Heart left ventricle (tissue), 16 donors: ENCODE measurements at regions not wholly inside any gene's neighbourhood (a gene's known extent, or its start where the extent isn't known, plus 50 kb on each side); places are given as distances from the start of the nearest gene placed in this dataset.
A peak's percentile ranks its signal among the peaks of the same experiment; 100 is the strongest.

Experiments used
- ATAC-seq, 4 donors: fragments of 200-7000 bp; cut with Tn5 transposase; one replicate each; pipeline ENCODE4 v1.9.1; 2020 to 2022; ENCODE audit warnings: moderate library complexity in 4 of 4, mild to moderate bottlenecking in 3 of 4, moderate number of reproducible peaks in 1 of 4
- DNase-seq, 5 donors: peaks; one replicate each; pipeline ENCODE4 v3.0.0-alpha.2; 2020
- H3K27ac ChIP-seq, 12 donors: fragments of 200-600 bp; sonication (generic) in 4 of 12; one replicate each; pipeline versions ENCODE4 v1.5.0 to v1.8.0; 2016 to 2022; ENCODE audit warnings: mild to moderate bottlenecking in 2 of 12
- H3K27me3 ChIP-seq, 9 donors: fragments of 200-600 bp; sonication (generic) in 2 of 9; one replicate each; pipeline versions ENCODE4 v1.5.1 to v1.8.0; 2016 to 2022; ENCODE audit warnings: mild to moderate bottlenecking in 3 of 9
- H3K36me3 ChIP-seq, 9 donors: fragments of 200-600 bp; sonication (generic) in 2 of 9; one replicate each; pipeline versions ENCODE4 v1.5.0 to v1.8.0; 2018 to 2022; ENCODE audit warnings: mild to moderate bottlenecking in 2 of 9
- H3K4me1 ChIP-seq, 12 donors: fragments of 200-600 bp; sonication (generic) in 4 of 12; one replicate each; pipeline versions ENCODE4 v1.5.0 to v1.8.0; 2016 to 2022; ENCODE audit warnings: mild to moderate bottlenecking in 3 of 12
- H3K4me3 ChIP-seq, 12 donors: fragments of 200-600 bp; sonication (generic) in 4 of 12; one replicate each; pipeline versions ENCODE4 v1.5.0 to v1.8.0; 2017 to 2022; ENCODE audit warnings: mild to moderate bottlenecking in 9 of 12, moderate library complexity in 4 of 12
- H3K9me3 ChIP-seq, 12 donors: fragments of 200-600 bp; sonication (generic) in 4 of 12; one replicate each; pipeline versions ENCODE4 v1.5.0 to v1.8.0; 2016 to 2022; ENCODE audit warnings: mild to moderate bottlenecking in 1 of 12
- POLR2A ChIP-seq, 2 donors: fragments of 450-650 bp; IDR thresholded peaks; one replicate each; pipeline ENCODE4 v1.6.1; 2017; ENCODE audit warnings: antibody characterized with exemption in 2 of 2, mild to moderate bottlenecking in 2 of 2, moderate library complexity in 2 of 2
- WGBS, 4 donors: extraction: QIAGEN DNeasy Blood & Tissue Kit in 2 of 4; methylation state at CpG; one replicate each; pipeline versions ENCODE4 v1.1.5 to v1.1.7; 2013 to 2018; 5-methylcytosine and 5-hydroxymethylcytosine counted together
- intact Hi-C, 10 donors: fragments of 100-400 bp; cut with DNase I; formaldehyde crosslinking; loops; one replicate each; pipeline versions ENCODE4 v1.11.1 to v1.14.2; 2022
- TF ChIP-seq, protein P1 (sequence below), 12 donors: fragments of 200-600 bp; sonication (generic) in 4 of 12; IDR thresholded peaks; one replicate each; pipeline versions ENCODE4 v1.5.0 to v1.8.0; 2018 to 2022; ENCODE audit warnings: antibody characterized with exemption in 12 of 12, mild to moderate bottlenecking in 5 of 12
- donor health status: ischemic (EF 13 %, LVEDD 7.1; RV severe dilation, severe dysfunction).
- donor health status: healthy with polysubstance abuse.
- donor health status: DM: no; HTN: yes; CAD: no.
- donor health status: DM: no; HTN: no; CAD: no.
- donor health status: ischemic (EF 25% LVEDD 6.9; RV normal size, moderate dysfunction).
- donor health status: ischemic (EF 25% LVEDD 5.7; RV mildly dilated, moderate dysfunction).
- donor health status: healthy.
- donor health status: DM: yes; HTN: yes; CAD: no.
- donor health status: ischemic (EF 35%, LVEDD 5.7; RV mildly dilated, moderate dysfunction).
- donor health status: nonischemic (EF 11% LVEDD 7.7; RV severe dilation, severe dysfunction).
- donor health status: DM: yes; HTN: yes; CAD: no.
- donor health status: PGD.
- donor health status: ischemic (EF 29% LVEDD 5.4; RV normal size, mild dysfunction).
- donor health status: nonischemic (EF 23%, LVEDD 6.1; RV moderate dilation, normal function).

DNA sequence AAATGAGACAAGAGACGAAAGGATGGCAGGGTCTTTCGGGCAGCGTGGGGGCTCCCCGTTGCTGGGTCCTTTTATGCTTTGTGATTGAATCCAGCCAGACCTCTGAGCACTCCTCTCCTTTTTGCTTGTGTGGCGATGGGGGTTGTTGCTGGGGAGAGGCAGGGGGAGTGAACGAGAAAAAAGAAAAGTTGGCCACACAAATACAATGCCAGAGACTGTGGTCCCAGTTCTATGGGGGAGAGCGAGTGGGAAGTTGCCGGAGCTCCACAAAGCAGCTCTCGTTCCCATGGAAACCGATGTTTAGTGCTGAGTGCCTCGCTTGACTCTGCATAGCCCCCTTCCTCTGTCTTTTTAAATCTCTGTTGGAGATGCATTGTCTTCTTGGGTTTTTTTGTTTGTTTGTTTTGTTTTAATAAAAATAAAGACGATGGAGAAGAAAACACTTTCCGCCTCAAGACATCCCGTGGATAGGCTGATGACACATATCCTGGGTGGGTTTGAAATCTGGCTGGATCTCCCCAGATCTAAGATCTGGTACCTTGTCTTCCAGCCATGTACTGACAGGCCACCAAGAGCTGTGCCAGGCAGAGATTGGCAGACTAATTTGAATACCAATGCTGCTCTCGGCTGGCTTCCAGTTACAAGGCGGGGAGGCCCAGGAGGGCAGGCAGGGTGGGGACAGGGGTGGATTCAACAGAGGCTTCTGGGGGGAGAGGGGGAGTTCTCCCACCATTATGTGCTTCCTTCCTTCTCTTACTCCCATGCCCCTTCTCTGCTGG, 529.3 kb downstream of the QKI start:
- intact Hi-C loops = loop anchor here in 3 of 10 donors (5.0 to 10.0 kb wide), 4 partner anchors 181 to 361 kb away; no protein-coding TSS in a partner anchor
- Histone ChIP-seq H3K4me1 (peaks cover 8 to 39% (median 27%) of the 10 kb centered on the region in 12 donors), H3K4me3 (peak overlapping the region in 1 of 12 donors; percentile 32), H3K36me3 (no peaks in the 10 kb centered on the region), H3K27ac (peak overlapping the region in 10 of 12 donors; percentile 12 to 71 (median 42)), H3K27me3 (no peaks in the 10 kb centered on the region), H3K9me3 (no peaks in the 10 kb centered on the region)
- TF ChIP-seq POLR2A (IDR thresholded peaks at IDR 0.05) = no peak
- TF ChIP-seq, protein P1, sequence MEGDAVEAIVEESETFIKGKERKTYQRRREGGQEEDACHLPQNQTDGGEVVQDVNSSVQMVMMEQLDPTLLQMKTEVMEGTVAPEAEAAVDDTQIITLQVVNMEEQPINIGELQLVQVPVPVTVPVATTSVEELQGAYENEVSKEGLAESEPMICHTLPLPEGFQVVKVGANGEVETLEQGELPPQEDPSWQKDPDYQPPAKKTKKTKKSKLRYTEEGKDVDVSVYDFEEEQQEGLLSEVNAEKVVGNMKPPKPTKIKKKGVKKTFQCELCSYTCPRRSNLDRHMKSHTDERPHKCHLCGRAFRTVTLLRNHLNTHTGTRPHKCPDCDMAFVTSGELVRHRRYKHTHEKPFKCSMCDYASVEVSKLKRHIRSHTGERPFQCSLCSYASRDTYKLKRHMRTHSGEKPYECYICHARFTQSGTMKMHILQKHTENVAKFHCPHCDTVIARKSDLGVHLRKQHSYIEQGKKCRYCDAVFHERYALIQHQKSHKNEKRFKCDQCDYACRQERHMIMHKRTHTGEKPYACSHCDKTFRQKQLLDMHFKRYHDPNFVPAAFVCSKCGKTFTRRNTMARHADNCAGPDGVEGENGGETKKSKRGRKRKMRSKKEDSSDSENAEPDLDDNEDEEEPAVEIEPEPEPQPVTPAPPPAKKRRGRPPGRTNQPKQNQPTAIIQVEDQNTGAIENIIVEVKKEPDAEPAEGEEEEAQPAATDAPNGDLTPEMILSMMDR (IDR thresholded peaks at IDR 0.05) = no peak
- DNase-seq (peak in 4 of 5 donors; percentile 55 to 72 (median 65)), ATAC-seq (peak; percentile 71 to 80 (median 74))
- 31 to 49% (median 46%) methylated on average over 16 of the region's 16 CpGs for WGBS, 4 donors

DNA sequence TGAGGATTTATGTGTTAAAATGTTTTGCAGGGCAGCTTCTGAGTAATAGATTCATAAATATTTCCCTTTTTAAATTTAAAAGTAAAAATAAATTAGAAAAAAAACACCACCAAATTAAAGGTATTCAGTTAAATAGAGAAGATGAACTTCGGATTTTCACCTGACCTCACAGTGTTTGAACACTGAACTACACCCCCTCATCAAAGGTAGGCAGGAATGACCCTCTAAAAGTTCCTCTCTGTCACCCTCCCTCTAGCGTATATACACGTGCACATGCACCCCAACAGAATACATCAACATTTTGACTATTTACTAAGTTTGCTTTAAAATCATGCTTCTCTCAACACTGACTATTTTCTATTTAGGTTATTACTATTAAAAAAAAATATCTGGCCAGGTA, 528.3 kb downstream of the QKI start:
- WGBS, 4 donors = 88 to 90% (median 89%) methylated on average over 3 of the region's 3 CpGs
- Histone ChIP-seq H3K27ac (no peak overlapping the region), H3K4me1 (peaks cover 8 to 44% (median 29%) of the 10 kb centered on the region in 12 donors), H3K9me3 (no peaks in the 10 kb centered on the region), H3K36me3 (no peaks in the 10 kb centered on the region), H3K27me3 (no peaks in the 10 kb centered on the region), H3K4me3 (no peak overlapping the region)
- intact Hi-C loops = loop anchor here in 3 of 10 donors (5.0 to 10.0 kb wide), 4 partner anchors 180 to 360 kb away; no protein-coding TSS in a partner anchor
- TF ChIP-seq POLR2A (IDR thresholded peaks at IDR 0.05) = no peak
- TF ChIP-seq, protein P1 (IDR thresholded peaks at IDR 0.05) = no peak
- DNase-seq = no peak
- no peak for ATAC-seq

DNA sequence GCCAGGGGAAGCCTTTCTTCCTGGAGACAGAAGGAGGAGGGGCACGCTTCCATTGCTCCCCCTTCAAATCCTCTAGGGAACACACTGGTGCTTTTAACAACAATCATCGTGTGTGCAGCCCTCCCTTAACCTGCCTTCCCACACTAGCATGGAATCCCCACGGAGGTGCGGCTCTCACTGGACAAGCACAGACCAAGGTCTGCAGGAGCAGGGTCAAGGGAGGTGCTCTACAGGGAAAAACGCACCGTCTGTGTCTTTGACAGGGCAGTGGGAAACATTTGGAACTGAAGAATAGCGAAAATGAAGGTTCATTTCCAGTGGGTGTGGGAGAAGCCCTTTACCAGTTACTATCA, 527.1 kb downstream of the QKI start:
- no peak for TF ChIP-seq POLR2A (IDR thresholded peaks at IDR 0.05)
- TF ChIP-seq, protein P1 (IDR thresholded peaks at IDR 0.05) = no peak
- DNase-seq = peak in 1 of 5 donors; percentile 41
- peak overlapping the region in 8 of 12 donors; percentile 1 to 39 (median 6) for H3K4me3 ChIP-seq
- peak overlapping the region; percentile 20 to 78 (median 62) for H3K27ac ChIP-seq
- H3K36me3 ChIP-seq = no peaks in the 10 kb centered on the region
- H3K27me3 ChIP-seq = no peaks in the 10 kb centered on the region
- H3K4me1 ChIP-seq = peaks cover 8 to 46% (median 32%) of the 10 kb centered on the region in 12 donors
- 39 to 70% (median 49%) methylated on average over 7 of the region's 7 CpGs for WGBS, 4 donors
- intact Hi-C loops = loop anchor here in 3 of 10 donors (2.0 to 10.0 kb wide), 5 partner anchors 179 to 359 kb away; no protein-coding TSS in a partner anchor
- H3K9me3 ChIP-seq = no peaks in the 10 kb centered on the region
- peak in 3 of 4 donors; percentile 30 to 44 (median 33) for ATAC-seq
